HEK293 (cell line): ENCODE measurements at regions not wholly inside any gene's neighbourhood (a gene's known extent, or its start where the extent isn't known, plus 50 kb on each side); places are given as distances from the start of the nearest gene placed in this dataset.

Experiments used
- CTCF ChIA-PET: fragments of 350-600 bp; formaldehyde crosslinking; extraction: SDS; loops from one replicate; lab custom pipeline; 2021; ENCODE audit warnings: antibody characterized with exemption; lab: Yijun Ruan, JAX
- POLR2A ChIA-PET: fragments of 300-600 bp; formaldehyde crosslinking; extraction: SDS; loops from one replicate; lab custom pipeline; 2020; ENCODE audit warnings: antibody characterized with exemption, inconsistent platforms; lab: Yijun Ruan, JAX
- H3K27ac ChIP-seq: fragments of 200-500 bp; sonication (Bioruptor generic); 2 replicates; pipeline ENCODE4 v1.5.1; 2014; ENCODE audit warnings: low read depth, low read length, control low read depth, inconsistent platforms; ENCODE audit errors: extremely low read depth
- H3K36me3 ChIP-seq, 2 experiments: fragments of 200-500 bp in 1 of 2; sonication (Bioruptor generic) in 1 of 2; 1 replicate in 1 of 2; 2 replicates in 1 of 2; pipeline ENCODE4 v1.5.1; 2014 to 2017; ENCODE audit warnings: inconsistent platforms in 2 of 2, low read length in 2 of 2; ENCODE audit not compliant: control insufficient read depth in 2 of 2, insufficient read depth in 1 of 2
- H3K4me1 ChIP-seq: fragments of 200-500 bp; sonication (Bioruptor generic); 2 replicates; pipeline ENCODE4 v1.5.1; 2014; ENCODE audit warnings: mild to moderate bottlenecking, low read length, inconsistent platforms; ENCODE audit not compliant: control insufficient read depth, insufficient read depth
- H3K4me3 ChIP-seq: 2 replicates; pipeline ENCODE4 v1.5.1; 2011; ENCODE audit warnings: low read depth, mild to moderate bottlenecking, control low read depth, low read length, moderate library complexity
- H3K9me3 ChIP-seq: fragments of 200-500 bp; sonication (Bioruptor generic); 2 replicates; pipeline ENCODE4 v1.5.1; 2014; ENCODE audit warnings: low read depth, low read length, inconsistent platforms; ENCODE audit not compliant: control insufficient read depth, insufficient read depth
- IKZF3 ChIP-seq: fragments of 450-650 bp; IDR thresholded peaks from 2 replicates; pipeline ENCODE4 v1.5.0; 2018; ENCODE audit warnings: missing biosample characterization, mild to moderate bottlenecking, missing genetic modification characterization, moderate library complexity
- KLF9 ChIP-seq: fragments of 450-650 bp; formaldehyde crosslinking; IDR thresholded peaks from 2 replicates; pipeline ENCODE4 v1.5.1; 2016; ENCODE audit warnings: missing biosample characterization, missing genetic modification characterization, low read depth
- MYNN ChIP-seq: fragments of 450-650 bp; formaldehyde crosslinking; IDR thresholded peaks from 2 replicates; pipeline ENCODE4 v1.5.1; 2016; ENCODE audit warnings: missing biosample characterization, missing genetic modification characterization, borderline replicate concordance
- PRDM4 ChIP-seq: fragments of 450-650 bp; formaldehyde crosslinking; IDR thresholded peaks from 2 replicates; pipeline ENCODE4 v1.5.1; 2017; ENCODE audit warnings: missing biosample characterization, missing genetic modification characterization
- ZBTB10 ChIP-seq: fragments of 450-650 bp; formaldehyde crosslinking; IDR thresholded peaks from 2 replicates; pipeline ENCODE4 v1.5.1; 2016; ENCODE audit warnings: missing biosample characterization, missing genetic modification characterization
- ZNF121 ChIP-seq: fragments of 450-650 bp; formaldehyde crosslinking; IDR thresholded peaks from 2 replicates; pipeline ENCODE4 v1.5.1; 2016; ENCODE audit warnings: missing biosample characterization, missing genetic modification characterization
- ZNF248 ChIP-seq: fragments of 450-650 bp; formaldehyde crosslinking; IDR thresholded peaks from 2 replicates; pipeline ENCODE4 v1.5.1; 2017; ENCODE audit warnings: missing biosample characterization, missing genetic modification characterization
- ZNF335 ChIP-seq: fragments of 450-650 bp; formaldehyde crosslinking; conservative IDR thresholded peaks from 2 replicates; pipeline ENCODE4 v1.5.1; 2016; ENCODE audit warnings: missing biosample characterization, missing genetic modification characterization
- ZNF426 ChIP-seq: fragments of 450-650 bp; formaldehyde crosslinking; IDR thresholded peaks from 2 replicates; pipeline ENCODE4 v1.5.1; 2017; ENCODE audit warnings: missing biosample characterization, missing genetic modification characterization, mild to moderate bottlenecking, inconsistent platforms, moderate library complexity
- ZNF513 ChIP-seq: fragments of 450-650 bp; IDR thresholded peaks from 2 replicates; pipeline ENCODE4 v1.5.1; 2018; ENCODE audit warnings: missing biosample characterization, missing genetic modification characterization
- ZNF571 ChIP-seq: fragments of 450-650 bp; formaldehyde crosslinking; IDR thresholded peaks from 2 replicates; pipeline ENCODE4 v1.5.0; 2017; ENCODE audit warnings: missing biosample characterization, missing genetic modification characterization
- ZNF654 ChIP-seq: fragments of 450-650 bp; formaldehyde crosslinking; IDR thresholded peaks from 2 replicates; pipeline ENCODE4 v1.5.1; 2016; ENCODE audit warnings: low read depth, missing biosample characterization, missing genetic modification characterization
- ZSCAN4 ChIP-seq: fragments of 450-650 bp; formaldehyde crosslinking; IDR thresholded peaks from 2 replicates; pipeline ENCODE4 v1.5.1; 2017; ENCODE audit warnings: missing biosample characterization, missing genetic modification characterization
- TF ChIP-seq, protein P1 (sequence below): fragments of 450-650 bp; formaldehyde crosslinking; IDR thresholded peaks from 2 replicates; pipeline ENCODE4 v1.5.1; 2016; ENCODE audit warnings: missing biosample characterization, missing genetic modification characterization
- TF ChIP-seq, protein P2 (sequence below): fragments of 450-650 bp; formaldehyde crosslinking; IDR thresholded peaks from 2 replicates; pipeline ENCODE4 v1.5.1; 2016; ENCODE audit warnings: missing biosample characterization, missing genetic modification characterization

DNA sequence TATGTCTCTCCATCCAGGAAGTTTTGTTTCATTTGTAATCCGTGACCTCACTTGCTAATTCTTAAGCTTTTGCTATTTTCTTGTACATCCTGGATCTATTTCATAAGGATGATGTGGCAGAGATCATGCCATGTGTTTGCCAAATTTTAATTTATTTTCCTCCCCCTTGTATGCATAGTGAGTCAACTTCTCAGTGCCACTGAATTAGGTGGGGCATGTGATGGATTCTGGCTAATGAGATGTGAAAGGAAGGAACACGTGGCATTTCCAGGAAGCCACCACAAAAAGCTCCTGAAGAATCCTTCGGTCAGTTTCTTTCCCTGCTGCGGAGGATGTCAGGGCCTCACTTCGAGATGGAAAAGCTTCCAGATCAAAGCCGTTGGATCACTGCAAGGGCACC lies 86.2 kb upstream of the PRL start:
- H3K4me3 ChIP-seq: no peak overlapping the region
- H3K4me1 ChIP-seq: no peaks in the 10 kb centered on the region
- no peak for TF ChIP-seq PRDM4 (tag by site-specific recombination)
- TF ChIP-seq IKZF3 (tag by site-specific recombination): no peak
- TF ChIP-seq KLF9 (tag by site-specific recombination): no peak
- TF ChIP-seq ZBTB10 (tag by site-specific recombination): no peak
- TF ChIP-seq, protein P1, sequence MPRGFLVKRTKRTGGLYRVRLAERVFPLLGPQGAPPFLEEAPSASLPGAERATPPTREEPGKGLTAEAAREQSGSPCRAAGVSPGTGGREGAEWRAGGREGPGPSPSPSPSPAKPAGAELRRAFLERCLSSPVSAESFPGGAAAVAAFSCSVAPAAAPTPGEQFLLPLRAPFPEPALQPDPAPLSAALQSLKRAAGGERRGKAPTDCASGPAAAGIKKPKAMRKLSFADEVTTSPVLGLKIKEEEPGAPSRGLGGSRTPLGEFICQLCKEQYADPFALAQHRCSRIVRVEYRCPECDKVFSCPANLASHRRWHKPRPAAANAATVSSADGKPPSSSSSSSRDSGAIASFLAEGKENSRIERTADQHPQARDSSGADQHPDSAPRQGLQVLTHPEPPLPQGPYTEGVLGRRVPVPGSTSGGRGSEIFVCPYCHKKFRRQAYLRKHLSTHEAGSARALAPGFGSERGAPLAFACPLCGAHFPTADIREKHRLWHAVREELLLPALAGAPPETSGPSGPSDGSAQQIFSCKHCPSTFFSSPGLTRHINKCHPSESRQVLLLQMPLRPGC: no peak
- TF ChIP-seq ZNF426: no peak
- no peak for TF ChIP-seq ZNF335 (tag by site-specific recombination)
- TF ChIP-seq ZNF654 (tag by site-specific recombination): no peak
- TF ChIP-seq, protein P2, sequence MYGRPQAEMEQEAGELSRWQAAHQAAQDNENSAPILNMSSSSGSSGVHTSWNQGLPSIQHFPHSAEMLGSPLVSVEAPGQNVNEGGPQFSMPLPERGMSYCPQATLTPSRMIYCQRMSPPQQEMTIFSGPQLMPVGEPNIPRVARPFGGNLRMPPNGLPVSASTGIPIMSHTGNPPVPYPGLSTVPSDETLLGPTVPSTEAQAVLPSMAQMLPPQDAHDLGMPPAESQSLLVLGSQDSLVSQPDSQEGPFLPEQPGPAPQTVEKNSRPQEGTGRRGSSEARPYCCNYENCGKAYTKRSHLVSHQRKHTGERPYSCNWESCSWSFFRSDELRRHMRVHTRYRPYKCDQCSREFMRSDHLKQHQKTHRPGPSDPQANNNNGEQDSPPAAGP (tag by site-specific recombination): no peak
- no peak for TF ChIP-seq ZNF571
- TF ChIP-seq MYNN (tag by site-specific recombination): no peak
- TF ChIP-seq ZNF121: no peak
- no peak for TF ChIP-seq ZNF513 (tag by site-specific recombination)
- no peak for TF ChIP-seq ZSCAN4
- TF ChIP-seq ZNF248 (tag by site-specific recombination): no peak
- TF ChIP-seq, all 188 proteins: peak for 0
- no peaks in the 10 kb centered on the region for H3K9me3 ChIP-seq
- no peak overlapping the region for H3K27ac ChIP-seq
- CTCF ChIA-PET: interaction anchor here (0.7 kb wide), 1 partner anchor 15 kb away, joined by 3 read pairs; no protein-coding TSS in a partner anchor
- POLR2A ChIA-PET: no interaction called here
- H3K36me3 ChIP-seq: no peaks in the 10 kb centered on the region
